GM21515 (cell line): ENCODE measurements at regions not wholly inside any gene's neighbourhood (a gene's known extent, or its start where the extent isn't known, plus 50 kb on each side); places are given as distances from the start of the nearest gene placed in this dataset.
"Not testable (repeated sequence)": the region's sequence is repeated elsewhere in the genome, so short reads cannot be mapped to it uniquely, and the experiment has no call there.

Experiments
- ATAC-seq: cut with Tn5 transposase; IDR thresholded peaks from one replicate; pipeline ENCODE4 v1.9.1; 2021; ENCODE audit not compliant: unreplicated experiment

GRCh38 chr4:49153011-49153410 is 166.9 kb downstream of the CWH43 start:
- ATAC-seq = peak; percentile 30

GRCh38 chr4:49154308-49155103 is 168.4 kb downstream of the CWH43 start:
- ATAC-seq = peak; percentile 70

GRCh38 chr4:49155270-49155669 is 169.2 kb downstream of the CWH43 start:
- not testable (repeated sequence) for ATAC-seq

GRCh38 chr4:49156309-49156708 is 170.2 kb downstream of the CWH43 start:
- ATAC-seq = not testable (repeated sequence)

GRCh38 chr4:49157630-49158029 is 171.6 kb downstream of the CWH43 start:
- not testable (repeated sequence) for ATAC-seq

- ATAC-seq = not testable (repeated sequence)
These were observed 175.1 kb downstream of the CWH43 start for GRCh38 chr4:49161111-49161541.

- ATAC-seq = not testable (repeated sequence)
These were observed 178.8 kb downstream of the CWH43 start for GRCh38 chr4:49164916-49165315.

- not testable (repeated sequence) for ATAC-seq
These were observed 191.8 kb downstream of the CWH43 start for GRCh38 chr4:49177847-49178246.

GRCh38 chr4:49181088-49181487 is 195.0 kb downstream of the CWH43 start:
- not testable (repeated sequence) for ATAC-seq

GRCh38 chr4:49211396-49212194 is 225.5 kb downstream of the CWH43 start:
- ATAC-seq = not testable (repeated sequence)

- ATAC-seq = not testable (repeated sequence)
These were observed 227.2 kb downstream of the CWH43 start for GRCh38 chr4:49213250-49213649.

- not testable (repeated sequence) for ATAC-seq
These were observed 227.7 kb downstream of the CWH43 start for GRCh38 chr4:49213750-49214149.

GRCh38 chr4:49214453-49215081 is 228.5 kb downstream of the CWH43 start:
- ATAC-seq = not testable (repeated sequence)

- ATAC-seq = not testable (repeated sequence)
These were observed 229.0 kb downstream of the CWH43 start for GRCh38 chr4:49215082-49215479.

- ATAC-seq = not testable (repeated sequence)
These were observed 230.5 kb downstream of the CWH43 start for GRCh38 chr4:49216606-49217005.

- ATAC-seq = no peak
These were observed 231.4 kb downstream of the CWH43 start for GRCh38 chr4:49217492-49217891.

- ATAC-seq = not testable (repeated sequence)
These were observed 232.0 kb downstream of the CWH43 start for GRCh38 chr4:49218094-49218493.

GRCh38 chr4:49218931-49219330 is 232.9 kb downstream of the CWH43 start:
- not testable (repeated sequence) for ATAC-seq

GRCh38 chr4:49219489-49220225 is 233.6 kb downstream of the CWH43 start:
- ATAC-seq = not testable (repeated sequence)

- ATAC-seq = no peak
These were observed 235.1 kb downstream of the CWH43 start for GRCh38 chr4:49221209-49221608.

- ATAC-seq = not testable (repeated sequence)
These were observed 236.7 kb downstream of the CWH43 start for GRCh38 chr4:49222810-49223209.
